Transverse colon (tissue), 4 donors: ENCODE measurements at regions not wholly inside any gene's neighbourhood (a gene's known extent, or its start where the extent isn't known, plus 50 kb on each side); places are given as distances from the start of the nearest gene placed in this dataset.

ENCODE experiments used
- DNase-seq: peaks from one replicate; pipeline ENCODE4 v3.0.0-alpha.2; 2019
- H3K27ac ChIP-seq, 4 donors: fragments of 200-600 bp; sonication (generic); 2 replicates each; pipeline ENCODE4 v1.5.1; 2016 to 2018; ENCODE audit warnings: inconsistent platforms in 4 of 4
- H3K27me3 ChIP-seq: fragments of 200-600 bp; sonication (generic); 2 replicates; pipeline ENCODE4 v1.5.1; 2017; ENCODE audit warnings: inconsistent platforms
- H3K36me3 ChIP-seq, 4 donors: fragments of 200-600 bp; sonication (generic); 2 replicates each; pipeline ENCODE4 v1.5.1; 2017 to 2019; ENCODE audit warnings: inconsistent platforms in 4 of 4
- H3K4me1 ChIP-seq, 4 donors: fragments of 200-600 bp; sonication (generic); 2 replicates each; pipeline ENCODE4 v1.5.1; 2017 to 2020; ENCODE audit warnings: inconsistent platforms in 4 of 4
- H3K4me3 ChIP-seq, 4 donors: fragments of 200-600 bp; sonication (generic); 1 replicate in 1 of 4; 2 replicates in 3 of 4; pipeline versions ENCODE4 v1.5.1 to v1.6.1; 2017 to 2019; ENCODE audit warnings: inconsistent platforms in 4 of 4
- H3K9me3 ChIP-seq, 2 donors: fragments of 200-600 bp; sonication (generic); 2 replicates each; pipeline ENCODE4 v1.5.1; 2017 to 2019; ENCODE audit warnings: inconsistent platforms in 2 of 2
- CTCF ChIP-seq, 5 experiments: fragments of 200-600 bp in 3 of 5; fragments of 450-650 bp in 2 of 5; sonication (generic) in 3 of 5; IDR thresholded peaks; 1 replicate in 2 of 5; 2 replicates in 3 of 5; pipeline ENCODE4 v1.5.1; 2016 to 2017; ENCODE audit warnings: antibody characterized with exemption in 5 of 5, inconsistent platforms in 3 of 5, mild to moderate bottlenecking in 2 of 5, moderate library complexity in 1 of 5
- EP300 ChIP-seq: sonication (generic); formaldehyde crosslinking; IDR thresholded peaks from one replicate; pipeline ENCODE4 v1.6.1; 2017; ENCODE audit warnings: antibody characterized with exemption, low read depth
- POLR2A ChIP-seq: fragments of 450-650 bp; IDR thresholded peaks from one replicate; pipeline ENCODE4 v1.6.1; 2016; ENCODE audit warnings: antibody characterized with exemption, mild to moderate bottlenecking, moderate library complexity
- POLR2AphosphoS5 ChIP-seq, 3 donors: sonication (generic); formaldehyde crosslinking; IDR thresholded peaks; one replicate each; pipeline ENCODE4 v1.6.1; 2016; ENCODE audit warnings: antibody characterized with exemption in 3 of 3
- WGBS, 2 donors: methylation state at CpG; one replicate each; pipeline ENCODE4 v1.1.5; 2018; ENCODE audit warnings: low coverage in 1 of 2; 5-methylcytosine and 5-hydroxymethylcytosine counted together
- in situ Hi-C, 4 donors: fragments of 200-750 bp; cut with MboI; loops; one replicate each; pipeline versions ENCODE4 v1.15.0 to v1.15.1; 2017; ENCODE audit warnings: low sequenced_read_pairs in 3 of 4, low pct_ligation_motif_present in 1 of 4, low pct_unique_long_range_greater_than_20kb in 1 of 4
- intact Hi-C: fragments of 100-400 bp; cut with DNase I; formaldehyde crosslinking; loops from one replicate; pipeline ENCODE4 v1.15.1; 2023; ENCODE audit warnings: low total_unique reads

GRCh38 chr9:22813529-22813928 is 366.9 kb downstream of the DMRTA1 start:
- Histone ChIP-seq H3K4me3 (no peak overlapping the region), H3K27me3 (no peaks in the 10 kb centered on the region), H3K4me1 (no peaks in the 10 kb centered on the region), H3K36me3 (no peaks in the 10 kb centered on the region), H3K27ac (no peak overlapping the region), H3K9me3 (no peaks in the 10 kb centered on the region)
- intact Hi-C loops (no loop called here), in situ Hi-C loops (no loop called here)
- no peak for DNase-seq
- TF ChIP-seq POLR2A, result no peak
- TF ChIP-seq EP300, result no peak
- TF ChIP-seq POLR2AphosphoS5 (IDR thresholded peaks at IDR 0.05), result no peak
- peak in 2 of 5 experiments; percentile 28 to 34 for TF ChIP-seq CTCF (IDR thresholded peaks at IDR 0.05)
- 88% methylated on average over 2 of the region's 2 CpGs; no CpG with 5 or more reads in 1 of the 2 donors for WGBS, 2 donors

GRCh38 chr9:22815246-22815645 is 368.6 kb downstream of the DMRTA1 start:
- intact Hi-C loops (no loop called here), in situ Hi-C loops (no loop called here)
- no peaks in the 10 kb centered on the region for H3K9me3 ChIP-seq
- WGBS, 2 donors, result 23 to 35% methylated on average over 3 of the region's 3 CpGs
- no peak overlapping the region for H3K4me3 ChIP-seq
- no peaks in the 10 kb centered on the region for H3K36me3 ChIP-seq
- no peaks in the 10 kb centered on the region for H3K27me3 ChIP-seq
- TF ChIP-seq POLR2A (no peak), CTCF (IDR thresholded peaks at IDR 0.05) (no peak), EP300 (no peak), POLR2AphosphoS5 (IDR thresholded peaks at IDR 0.05) (no peak)
- DNase-seq, result no peak
- H3K4me1 ChIP-seq, result no peaks in the 10 kb centered on the region
- H3K27ac ChIP-seq, result no peak overlapping the region

GRCh38 chr9:22817181-22817580 is 370.6 kb downstream of the DMRTA1 start:
- Histone ChIP-seq H3K4me1 (no peaks in the 10 kb centered on the region), H3K9me3 (no peaks in the 10 kb centered on the region), H3K36me3 (no peaks in the 10 kb centered on the region), H3K27ac (no peak overlapping the region), H3K27me3 (no peaks in the 10 kb centered on the region), H3K4me3 (no peak overlapping the region)
- no peak for DNase-seq
- in situ Hi-C loops (no loop called here), intact Hi-C loops (no loop called here)
- TF ChIP-seq POLR2AphosphoS5 (IDR thresholded peaks at IDR 0.05), result no peak
- TF ChIP-seq CTCF (IDR thresholded peaks at IDR 0.05), result no peak
- TF ChIP-seq EP300, result no peak

GRCh38 chr9:22829236-22829635 is 382.6 kb downstream of the DMRTA1 start:
- no peaks in the 10 kb centered on the region for H3K36me3 ChIP-seq
- H3K9me3 ChIP-seq, result no peaks in the 10 kb centered on the region
- H3K27me3 ChIP-seq, result no peaks in the 10 kb centered on the region
- intact Hi-C loops (no loop called here), in situ Hi-C loops (no loop called here)
- H3K4me3 ChIP-seq, result no peak overlapping the region
- no peak for TF ChIP-seq POLR2A
- no peak for TF ChIP-seq POLR2AphosphoS5 (IDR thresholded peaks at IDR 0.05)
- no peak for TF ChIP-seq CTCF (IDR thresholded peaks at IDR 0.05)
- TF ChIP-seq EP300, result no peak
- DNase-seq, result no peak
- no peak overlapping the region for H3K27ac ChIP-seq
- WGBS, 2 donors, result 66% methylated on average over 1 of the region's 1 CpG; no CpG with 5 or more reads in 1 of the 2 donors
- no peaks in the 10 kb centered on the region for H3K4me1 ChIP-seq
